ENCODE measurements at regions not wholly inside any gene's neighbourhood (a gene's known extent, or its start where the extent isn't known, plus 50 kb on each side); places are given as distances from the start of the nearest gene placed in this dataset.

DNA sequence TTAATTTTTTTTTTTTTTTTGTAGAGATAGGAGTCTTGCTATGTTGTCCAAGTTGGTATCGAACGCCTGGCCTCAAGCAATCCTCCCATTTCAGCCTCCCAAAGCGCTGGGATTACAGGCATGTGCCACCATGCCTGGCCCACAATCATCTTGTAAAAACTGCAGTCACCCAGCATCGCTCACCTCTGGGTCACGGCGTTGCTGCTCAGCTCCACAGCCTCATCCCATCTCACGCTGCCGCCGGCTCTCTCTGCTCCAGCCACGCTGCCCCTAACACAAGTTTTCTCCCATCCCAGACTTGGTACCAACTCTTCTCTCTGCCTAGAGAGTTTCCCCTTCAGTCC lies 69.2 kb downstream of the MAP1LC3B2 start:
- TF ChIP-seq POLR2AphosphoS5 (IDR thresholded peaks at IDR 0.05; ENCODE audit: low read depth, low read length) (no peak), POLR2A (IDR thresholded peaks at IDR 0.05; ENCODE audit: control extremely low read depth in 1 of 2, low read depth in 2 of 2, low read length in 2 of 2) (no peak), EZH2 (IDR thresholded peaks at IDR 0.05; ENCODE audit: low read depth, low read length, severe bottlenecking) (no peak), KDM4A (IDR thresholded peaks at IDR 0.05; ENCODE audit: low read depth, low read length, severe bottlenecking) (no peak), EGR1 (IDR thresholded peaks at IDR 0.05; ENCODE audit: borderline replicate concordance, low read depth, low read length) (no peak)

Data from H1 (cell line).